HepG2 (cell line): ENCODE measurements at regions not wholly inside any gene's neighbourhood (a gene's known extent, or its start where the extent isn't known, plus 50 kb on each side); places are given as distances from the start of the nearest gene placed in this dataset.

Experiments used
- ATAC-seq: fragments of 200-7000 bp; cut with Tn5 transposase; 3 replicates; pipeline ENCODE4 v1.9.1; 2020; ENCODE audit warnings: mild to moderate bottlenecking, moderate library complexity
- BruUV-seq: library from RNA; stranded (reverse); fragments of 400-500 nt; replicated peaks from 2 replicates; lab custom pipeline; 2021; lab: Mats Ljungman, UMichigan
- CTCF ChIA-PET: fragments of 300-600 bp; formaldehyde crosslinking; extraction: SDS; loops from one replicate; lab custom pipeline; 2021; ENCODE audit warnings: low total read pairs, inconsistent platforms, low intra/inter-chr PET ratio; lab: Yijun Ruan, JAX
- POLR2A ChIA-PET: fragments of 350-600 bp; sonication (Branson Sonifier 250); formaldehyde crosslinking; loops from one replicate; lab custom pipeline; 2020; ENCODE audit warnings: antibody characterized with exemption, inconsistent platforms; lab: Yijun Ruan, JAX
- DNase-seq: peaks from one replicate; pipeline ENCODE4 v3.0.0-alpha.2; 2015; ENCODE audit warnings: low spot score
- FAIRE-seq: peaks from 3 replicates; lab custom pipeline; 2011; peaks lifted over from hg19 to GRCh38; lab: Jason Lieb, UNC
- H2AFZ ChIP-seq: one replicate; pipeline ENCODE4 v1.6.1; 2011; ENCODE audit warnings: low read length, inconsistent platforms
- H3K27ac ChIP-seq: fragments of 300-600 bp; 3 replicates; pipeline ENCODE4 v1.8.0; 2011; ENCODE audit warnings: mixed run types, mild to moderate bottlenecking, mixed read lengths, low read length, inconsistent platforms; ENCODE audit not compliant: insufficient read depth; ENCODE audit errors: extremely low read length
- H3K27me3 ChIP-seq, 2 experiments: fragments of 200-600 bp in 1 of 2; 2 replicates in 1 of 2; 3 replicates in 1 of 2; pipeline versions ENCODE4 v1.6.0 to v1.8.0; 2011; ENCODE audit warnings: low read length in 2 of 2, mild to moderate bottlenecking in 2 of 2, moderate library complexity in 2 of 2, inconsistent platforms in 1 of 2; ENCODE audit not compliant: insufficient read depth in 2 of 2, control insufficient read depth in 1 of 2
- H3K36me3 ChIP-seq, 2 experiments: fragments of 200-600 bp in 1 of 2; replicated peaks in 1 of 2; 2 replicates in 1 of 2; 3 replicates in 1 of 2; pipeline versions ENCODE4 v1.5.1 to v1.8.0; 2011; ENCODE audit warnings: low read length in 2 of 2, inconsistent platforms in 1 of 2; ENCODE audit not compliant: insufficient read depth in 2 of 2, control insufficient read depth in 1 of 2
- H3K4me1 ChIP-seq: 2 replicates; pipeline ENCODE4 v1.5.1; 2012; ENCODE audit warnings: low read length, inconsistent platforms; ENCODE audit not compliant: insufficient read depth
- H3K4me2 ChIP-seq: 2 replicates; pipeline ENCODE4 v1.6.0; 2011; ENCODE audit warnings: low read depth, low read length, inconsistent platforms
- H3K4me3 ChIP-seq, 3 experiments: fragments of 200-600 bp in 1 of 3; sonication (generic), shearing (Covaris generic) in 1 of 3; replicated peaks in 1 of 3; 2 replicates each; pipeline ENCODE4 v1.5.1; 2011 to 2016; ENCODE audit warnings: low read length in 3 of 3, inconsistent platforms in 2 of 3, low read depth in 2 of 3, mild to moderate bottlenecking in 2 of 3, control low read depth in 1 of 3, mixed read lengths in 1 of 3; ENCODE audit not compliant: insufficient read depth in 1 of 3
- H3K79me2 ChIP-seq: one replicate; pipeline ENCODE4 v1.6.1; 2011; ENCODE audit warnings: low read length, inconsistent platforms; ENCODE audit not compliant: insufficient read depth
- H3K9ac ChIP-seq: 2 replicates; pipeline ENCODE4 v1.6.0; 2011; ENCODE audit warnings: mild to moderate bottlenecking, low read depth, low read length, inconsistent platforms; ENCODE audit not compliant: insufficient read depth
- H3K9me3 ChIP-seq: 2 replicates; pipeline ENCODE4 v1.5.1; 2012; ENCODE audit warnings: mild to moderate bottlenecking, low read length
- H4K20me1 ChIP-seq: 2 replicates; pipeline ENCODE4 v1.6.0; 2011; ENCODE audit warnings: inconsistent platforms, mild to moderate bottlenecking, low read length, moderate library complexity; ENCODE audit not compliant: insufficient read depth
- E2F1 ChIP-seq: sonication (generic); formaldehyde crosslinking; IDR thresholded peaks from 2 replicates; pipeline ENCODE4 v1.5.0; 2020; ENCODE audit warnings: missing genetic modification reagents
- HES4 ChIP-seq: sonication (generic); formaldehyde crosslinking; IDR thresholded peaks from 2 replicates; pipeline ENCODE4 v1.9.0; 2021; ENCODE audit warnings: mild to moderate bottlenecking, missing genetic modification reagents, borderline replicate concordance
- HNRNPUL1 ChIP-seq: fragments of 200-400 bp; formaldehyde crosslinking; IDR thresholded peaks from 2 replicates; pipeline ENCODE4 v1.6.1; 2017; ENCODE audit warnings: low read depth, mild to moderate bottlenecking, low read length, moderate library complexity
- KDM1A ChIP-seq: IDR thresholded peaks from 2 replicates; pipeline ENCODE4 v1.6.1; 2016; ENCODE audit warnings: missing compliant biosample characterization
- MIER2 ChIP-seq: IDR thresholded peaks from 2 replicates; pipeline ENCODE4 v1.6.1; 2016; ENCODE audit warnings: missing biosample characterization, missing genetic modification reagents
- MYC ChIP-seq: sonication (generic); formaldehyde crosslinking; IDR thresholded peaks from 2 replicates; pipeline ENCODE4 v1.9.0; 2021; ENCODE audit warnings: missing genetic modification reagents, borderline replicate concordance
- NAIF1 ChIP-seq: sonication (generic); formaldehyde crosslinking; IDR thresholded peaks from 2 replicates; pipeline ENCODE4 v1.5.0; 2020; ENCODE audit warnings: mild to moderate bottlenecking, missing genetic modification reagents, borderline replicate concordance
- RBFOX2 ChIP-seq: fragments of 200-400 bp; formaldehyde crosslinking; IDR thresholded peaks from 2 replicates; pipeline ENCODE4 v1.6.1; 2017; ENCODE audit warnings: low read depth, mild to moderate bottlenecking, low read length
- SP4 ChIP-seq: sonication (generic); formaldehyde crosslinking; IDR thresholded peaks from 2 replicates; pipeline ENCODE4 v1.8.1; 2023; ENCODE audit warnings: mild to moderate bottlenecking, missing genetic modification reagents
- TOE1 ChIP-seq: sonication (generic); formaldehyde crosslinking; IDR thresholded peaks from 2 replicates; pipeline ENCODE4 v1.4.0; 2020; ENCODE audit warnings: mild to moderate bottlenecking, missing genetic modification reagents
- ZNF296 ChIP-seq: sonication (generic); formaldehyde crosslinking; conservative IDR thresholded peaks from 2 replicates; pipeline ENCODE4 v1.5.0; 2020; ENCODE audit warnings: mild to moderate bottlenecking, missing genetic modification reagents
- ZNF841 ChIP-seq: sonication (generic); formaldehyde crosslinking; IDR thresholded peaks from 2 replicates; pipeline ENCODE4 v1.8.1; 2023; ENCODE audit warnings: missing genetic modification reagents, borderline replicate concordance
- ZSCAN5A ChIP-seq: sonication (generic); formaldehyde crosslinking; IDR thresholded peaks from 2 replicates; pipeline ENCODE4 v1.8.0; 2022; ENCODE audit warnings: mild to moderate bottlenecking, missing genetic modification reagents, borderline replicate concordance
- WGBS: methylation state at CpG from one replicate; pipeline ENCODE4 v1.1.6; 2017; ENCODE audit warnings: low lambda C conversion rate; 5-methylcytosine and 5-hydroxymethylcytosine counted together
- in situ Hi-C: cut with HindIII; loops from 2 replicates; pipeline ENCODE4 v1.10.0; 2017; ENCODE audit warnings: low pct_unique_long_range_greater_than_20kb; ENCODE audit not compliant: extremely low pct_ligation_motif_present
- intact Hi-C: fragments of 100-400 bp; cut with micrococcal nuclease; formaldehyde crosslinking; loops from one replicate; pipeline ENCODE4 v1.10.0; 2022; ENCODE audit not compliant: unreplicated experiment
- TF ChIP-seq, protein P1 (sequence below), 2 experiments: IDR thresholded peaks; 2 replicates each; pipeline ENCODE4 v1.6.1; 2011 to 2012; ENCODE audit warnings: low read length in 2 of 2, borderline replicate concordance in 1 of 2, low read depth in 1 of 2, mild to moderate bottlenecking in 1 of 2, moderate library complexity in 1 of 2
- TF ChIP-seq, protein P2 (sequence below): sonication (generic); formaldehyde crosslinking; IDR thresholded peaks from 2 replicates; pipeline ENCODE4 v1.8.1; 2022; ENCODE audit warnings: low read depth, mild to moderate bottlenecking, missing genetic modification reagents

DNA sequence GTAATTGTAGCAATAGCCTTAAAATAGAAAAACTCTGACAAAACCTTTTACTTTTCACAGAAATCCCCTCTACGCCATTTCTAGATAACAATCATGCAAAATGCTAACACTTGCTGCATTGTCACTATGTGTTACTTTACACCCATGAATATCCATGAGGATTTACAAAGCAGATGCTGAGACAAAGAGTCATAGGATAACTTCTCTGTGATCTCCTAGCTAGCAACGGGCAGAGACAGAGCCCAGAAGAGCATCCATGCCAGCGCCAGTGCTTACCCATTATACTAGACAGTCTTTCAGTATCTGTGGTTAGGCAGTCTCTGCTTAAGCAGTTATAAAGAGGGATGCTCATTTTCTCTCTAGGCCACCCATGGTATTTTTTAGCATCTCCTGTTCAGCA is 474.1 kb downstream of the CAAP1 start:
- in situ Hi-C loops (no loop called here), intact Hi-C loops (no loop called here)
- ChIA-PET POLR2A (no interaction called here), CTCF (no interaction called here)
- ATAC-seq (no peak), FAIRE-seq (no peak), DNase-seq (no peak)
- Histone ChIP-seq H3K27ac (no peak overlapping the region), H3K36me3 (no peaks in the 10 kb centered on the region), H4K20me1 (no peaks in the 10 kb centered on the region), H3K9me3 (no peaks in the 10 kb centered on the region), H3K9ac (no peak overlapping the region), H3K79me2 (no peaks in the 10 kb centered on the region), H3K27me3 (no peaks in the 10 kb centered on the region), H3K4me1 (no peaks in the 10 kb centered on the region)
- no peak for TF ChIP-seq ZSCAN5A (CRISPR knock-in tag)
- no peak for TF ChIP-seq HES4 (CRISPR knock-in tag)
- no peak for TF ChIP-seq MIER2 (CRISPR knock-in tag)
- no peak for TF ChIP-seq E2F1 (CRISPR knock-in tag)
- TF ChIP-seq ZNF296 = no peak
- TF ChIP-seq RBFOX2 = no peak
- TF ChIP-seq MYC = no peak
- no peak for TF ChIP-seq HNRNPUL1
- TF ChIP-seq SP4 = no peak
- TF ChIP-seq TOE1 = no peak
- TF ChIP-seq ZNF841 (CRISPR knock-in tag) = no peak
- TF ChIP-seq, protein P1, sequence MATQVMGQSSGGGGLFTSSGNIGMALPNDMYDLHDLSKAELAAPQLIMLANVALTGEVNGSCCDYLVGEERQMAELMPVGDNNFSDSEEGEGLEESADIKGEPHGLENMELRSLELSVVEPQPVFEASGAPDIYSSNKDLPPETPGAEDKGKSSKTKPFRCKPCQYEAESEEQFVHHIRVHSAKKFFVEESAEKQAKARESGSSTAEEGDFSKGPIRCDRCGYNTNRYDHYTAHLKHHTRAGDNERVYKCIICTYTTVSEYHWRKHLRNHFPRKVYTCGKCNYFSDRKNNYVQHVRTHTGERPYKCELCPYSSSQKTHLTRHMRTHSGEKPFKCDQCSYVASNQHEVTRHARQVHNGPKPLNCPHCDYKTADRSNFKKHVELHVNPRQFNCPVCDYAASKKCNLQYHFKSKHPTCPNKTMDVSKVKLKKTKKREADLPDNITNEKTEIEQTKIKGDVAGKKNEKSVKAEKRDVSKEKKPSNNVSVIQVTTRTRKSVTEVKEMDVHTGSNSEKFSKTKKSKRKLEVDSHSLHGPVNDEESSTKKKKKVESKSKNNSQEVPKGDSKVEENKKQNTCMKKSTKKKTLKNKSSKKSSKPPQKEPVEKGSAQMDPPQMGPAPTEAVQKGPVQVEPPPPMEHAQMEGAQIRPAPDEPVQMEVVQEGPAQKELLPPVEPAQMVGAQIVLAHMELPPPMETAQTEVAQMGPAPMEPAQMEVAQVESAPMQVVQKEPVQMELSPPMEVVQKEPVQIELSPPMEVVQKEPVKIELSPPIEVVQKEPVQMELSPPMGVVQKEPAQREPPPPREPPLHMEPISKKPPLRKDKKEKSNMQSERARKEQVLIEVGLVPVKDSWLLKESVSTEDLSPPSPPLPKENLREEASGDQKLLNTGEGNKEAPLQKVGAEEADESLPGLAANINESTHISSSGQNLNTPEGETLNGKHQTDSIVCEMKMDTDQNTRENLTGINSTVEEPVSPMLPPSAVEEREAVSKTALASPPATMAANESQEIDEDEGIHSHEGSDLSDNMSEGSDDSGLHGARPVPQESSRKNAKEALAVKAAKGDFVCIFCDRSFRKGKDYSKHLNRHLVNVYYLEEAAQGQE (IDR thresholded peaks at IDR 0.05; ENCODE audit: borderline replicate concordance in 1 of 2, low read depth in 1 of 2, low read length in 2 of 2) = no peak
- TF ChIP-seq KDM1A (CRISPR knock-in tag) = no peak
- no peak for TF ChIP-seq NAIF1 (CRISPR knock-in tag)
- TF ChIP-seq, protein P2, sequence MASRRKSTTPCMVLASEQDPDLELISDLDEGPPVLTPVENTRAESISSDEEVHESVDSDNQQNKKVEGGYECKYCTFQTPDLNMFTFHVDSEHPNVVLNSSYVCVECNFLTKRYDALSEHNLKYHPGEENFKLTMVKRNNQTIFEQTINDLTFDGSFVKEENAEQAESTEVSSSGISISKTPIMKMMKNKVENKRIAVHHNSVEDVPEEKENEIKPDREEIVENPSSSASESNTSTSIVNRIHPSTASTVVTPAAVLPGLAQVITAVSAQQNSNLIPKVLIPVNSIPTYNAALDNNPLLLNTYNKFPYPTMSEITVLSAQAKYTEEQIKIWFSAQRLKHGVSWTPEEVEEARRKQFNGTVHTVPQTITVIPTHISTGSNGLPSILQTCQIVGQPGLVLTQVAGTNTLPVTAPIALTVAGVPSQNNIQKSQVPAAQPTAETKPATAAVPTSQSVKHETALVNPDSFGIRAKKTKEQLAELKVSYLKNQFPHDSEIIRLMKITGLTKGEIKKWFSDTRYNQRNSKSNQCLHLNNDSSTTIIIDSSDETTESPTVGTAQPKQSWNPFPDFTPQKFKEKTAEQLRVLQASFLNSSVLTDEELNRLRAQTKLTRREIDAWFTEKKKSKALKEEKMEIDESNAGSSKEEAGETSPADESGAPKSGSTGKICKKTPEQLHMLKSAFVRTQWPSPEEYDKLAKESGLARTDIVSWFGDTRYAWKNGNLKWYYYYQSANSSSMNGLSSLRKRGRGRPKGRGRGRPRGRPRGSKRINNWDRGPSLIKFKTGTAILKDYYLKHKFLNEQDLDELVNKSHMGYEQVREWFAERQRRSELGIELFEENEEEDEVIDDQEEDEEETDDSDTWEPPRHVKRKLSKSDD (CRISPR knock-in tag) = no peak
- TF ChIP-seq, all 625 proteins: peak for 0
- H2AFZ ChIP-seq = no peak overlapping the region
- BruUV-seq = no TSS peak
- WGBS = 0% methylated on average over 3 of the region's 3 CpGs
- H3K4me3 ChIP-seq = no peak overlapping the region
- no peak overlapping the region for H3K4me2 ChIP-seq
